ENCODE measurements at regions not wholly inside any gene's neighbourhood (a gene's known extent, or its start where the extent isn't known, plus 50 kb on each side); places are given as distances from the start of the nearest gene placed in this dataset.

GRCh38 chr13:104616990-104617389 is 1550.8 kb upstream of the SLC10A2 start:
- TF ChIP-seq EZH2phosphoT487 (IDR thresholded peaks at IDR 0.05; ENCODE audit: unreplicated experiment) (no peak), NANOG (IDR thresholded peaks at IDR 0.05; ENCODE audit: borderline replicate concordance) (no peak), EZH2 (IDR thresholded peaks at IDR 0.05; ENCODE audit: low read depth, unreplicated experiment) (no peak), POLR2AphosphoS5 (IDR thresholded peaks at IDR 0.05; ENCODE audit: low read depth) (no peak), ZNF114 (CRISPR knock-in tag; IDR thresholded peaks at IDR 0.05) (no peak), CREB1 (CRISPR knock-in tag; IDR thresholded peaks at IDR 0.05; ENCODE audit: low read depth) (no peak), JUNB (IDR thresholded peaks at IDR 0.05; ENCODE audit: unreplicated experiment) (no peak), ZNF331 (CRISPR knock-in tag; IDR thresholded peaks at IDR 0.05; ENCODE audit: low read depth) (no peak), CTCF (conservative IDR thresholded peaks at IDR 0.05; ENCODE audit: low read depth in 2 of 2) (no peak), ZNF462 (CRISPR knock-in tag; IDR thresholded peaks at IDR 0.05) (no peak), STAT1 (IDR thresholded peaks at IDR 0.05; ENCODE audit: unreplicated experiment) (no peak)
- TF ChIP-seq, protein P1, sequence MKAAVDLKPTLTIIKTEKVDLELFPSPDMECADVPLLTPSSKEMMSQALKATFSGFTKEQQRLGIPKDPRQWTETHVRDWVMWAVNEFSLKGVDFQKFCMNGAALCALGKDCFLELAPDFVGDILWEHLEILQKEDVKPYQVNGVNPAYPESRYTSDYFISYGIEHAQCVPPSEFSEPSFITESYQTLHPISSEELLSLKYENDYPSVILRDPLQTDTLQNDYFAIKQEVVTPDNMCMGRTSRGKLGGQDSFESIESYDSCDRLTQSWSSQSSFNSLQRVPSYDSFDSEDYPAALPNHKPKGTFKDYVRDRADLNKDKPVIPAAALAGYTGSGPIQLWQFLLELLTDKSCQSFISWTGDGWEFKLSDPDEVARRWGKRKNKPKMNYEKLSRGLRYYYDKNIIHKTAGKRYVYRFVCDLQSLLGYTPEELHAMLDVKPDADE (IDR thresholded peaks at IDR 0.05) = no peak
- TF ChIP-seq, protein P2, sequence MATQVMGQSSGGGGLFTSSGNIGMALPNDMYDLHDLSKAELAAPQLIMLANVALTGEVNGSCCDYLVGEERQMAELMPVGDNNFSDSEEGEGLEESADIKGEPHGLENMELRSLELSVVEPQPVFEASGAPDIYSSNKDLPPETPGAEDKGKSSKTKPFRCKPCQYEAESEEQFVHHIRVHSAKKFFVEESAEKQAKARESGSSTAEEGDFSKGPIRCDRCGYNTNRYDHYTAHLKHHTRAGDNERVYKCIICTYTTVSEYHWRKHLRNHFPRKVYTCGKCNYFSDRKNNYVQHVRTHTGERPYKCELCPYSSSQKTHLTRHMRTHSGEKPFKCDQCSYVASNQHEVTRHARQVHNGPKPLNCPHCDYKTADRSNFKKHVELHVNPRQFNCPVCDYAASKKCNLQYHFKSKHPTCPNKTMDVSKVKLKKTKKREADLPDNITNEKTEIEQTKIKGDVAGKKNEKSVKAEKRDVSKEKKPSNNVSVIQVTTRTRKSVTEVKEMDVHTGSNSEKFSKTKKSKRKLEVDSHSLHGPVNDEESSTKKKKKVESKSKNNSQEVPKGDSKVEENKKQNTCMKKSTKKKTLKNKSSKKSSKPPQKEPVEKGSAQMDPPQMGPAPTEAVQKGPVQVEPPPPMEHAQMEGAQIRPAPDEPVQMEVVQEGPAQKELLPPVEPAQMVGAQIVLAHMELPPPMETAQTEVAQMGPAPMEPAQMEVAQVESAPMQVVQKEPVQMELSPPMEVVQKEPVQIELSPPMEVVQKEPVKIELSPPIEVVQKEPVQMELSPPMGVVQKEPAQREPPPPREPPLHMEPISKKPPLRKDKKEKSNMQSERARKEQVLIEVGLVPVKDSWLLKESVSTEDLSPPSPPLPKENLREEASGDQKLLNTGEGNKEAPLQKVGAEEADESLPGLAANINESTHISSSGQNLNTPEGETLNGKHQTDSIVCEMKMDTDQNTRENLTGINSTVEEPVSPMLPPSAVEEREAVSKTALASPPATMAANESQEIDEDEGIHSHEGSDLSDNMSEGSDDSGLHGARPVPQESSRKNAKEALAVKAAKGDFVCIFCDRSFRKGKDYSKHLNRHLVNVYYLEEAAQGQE (IDR thresholded peaks at IDR 0.05; ENCODE audit: unreplicated experiment) = no peak
- DNase-seq (ENCODE audit: low spot score) (no peak), ATAC-seq (no peak)
- Histone ChIP-seq H3K27me3 (ENCODE audit: insufficient read depth) (no peaks in the 10 kb centered on the region), H2AFZ (no peak overlapping the region), H3K4me3 (no peak overlapping the region), H3K36me3 (ENCODE audit: insufficient read depth) (peaks cover 9% of the 10 kb centered on the region; the same call in 1 of the 2 replicates), H4K20me1 (replicated peaks; ENCODE audit: insufficient read depth) (no peaks in the 10 kb centered on the region), H3K79me2 (replicated peaks; ENCODE audit: insufficient read depth) (no peaks in the 10 kb centered on the region), H3F3A (replicated peaks; ENCODE audit: low read depth) (0 out of 2 replicates have a peak, but pooled peaks cover 3% of the 10 kb centered on the region), H3K9me2 (ENCODE audit: insufficient read depth) (peaks cover 11% of the 10 kb centered on the region; the same call in 1 of the 2 replicates), H3K4me1 (ENCODE audit: insufficient read depth) (no peaks in the 10 kb centered on the region), H3K4me2 (no peak overlapping the region), H3K27ac (ENCODE audit: low read depth) (no peak overlapping the region)
- Mint-ChIP-seq H3K4me3 (no peak overlapping the region), H3K27me3 (ENCODE audit: insufficient read depth, low read depth, poor library complexity) (peaks cover 2% of the 10 kb centered on the region), H3K27ac (no peak overlapping the region), H3K36me3 (ENCODE audit: low read depth) (peaks cover 39% of the 10 kb centered on the region), H3K4me1 (no peaks in the 10 kb centered on the region), H3K9me3 (peaks cover 45% of the 10 kb centered on the region)

All from GM23338 (cell line).